Psoas muscle (tissue), 7 donors: ENCODE measurements at regions not wholly inside any gene's neighbourhood (a gene's known extent, or its start where the extent isn't known, plus 50 kb on each side); places are given as distances from the start of the nearest gene placed in this dataset.
"Not testable (repeated sequence)": the region's sequence is repeated elsewhere in the genome, so short reads cannot be mapped to it uniquely, and the experiment has no call there.

Experiments used
- ATAC-seq, 4 donors: fragments of 200-7000 bp; cut with Tn5 transposase; one replicate each; pipeline ENCODE4 v1.9.1; 2020; ENCODE audit warnings: moderate library complexity in 3 of 4, mild to moderate bottlenecking in 2 of 4
- DNase-seq, 2 donors: peaks; one replicate each; pipeline ENCODE4 v3.0.0-alpha.2; 2020
- H3K27ac ChIP-seq: fragments of 200-600 bp; one replicate; pipeline ENCODE4 v1.8.0; 2022
- H3K27me3 ChIP-seq, 3 donors: fragments of 200-600 bp in 1 of 3; one replicate each; pipeline versions ENCODE4 v1.6.1 to v1.8.0; 2013 to 2022; ENCODE audit warnings: low read length in 2 of 3, mild to moderate bottlenecking in 2 of 3, moderate library complexity in 1 of 3; ENCODE audit not compliant: insufficient read depth in 3 of 3
- H3K36me3 ChIP-seq, 2 donors: fragments of 200-600 bp in 1 of 2; one replicate each; pipeline versions ENCODE4 v1.6.1 to v1.8.0; 2013 to 2022; ENCODE audit warnings: low read depth in 1 of 2, mild to moderate bottlenecking in 1 of 2, moderate library complexity in 1 of 2; ENCODE audit not compliant: insufficient read depth in 1 of 2
- H3K4me1 ChIP-seq: fragments of 200-600 bp; one replicate; pipeline ENCODE4 v1.8.0; 2022
- H3K4me3 ChIP-seq: fragments of 200-600 bp; one replicate; pipeline ENCODE4 v1.8.0; 2022; ENCODE audit warnings: mild to moderate bottlenecking
- H3K9me3 ChIP-seq: fragments of 200-600 bp; one replicate; pipeline ENCODE4 v1.8.0; 2022
- WGBS, 3 donors: extraction: QIAGEN DNeasy Blood & Tissue Kit; methylation state at CpG; one replicate each; pipeline versions ENCODE4 v1.1.6 to v1.1.7; 2013; 5-methylcytosine and 5-hydroxymethylcytosine counted together
- intact Hi-C, 2 donors: fragments of 100-400 bp; cut with DNase I; formaldehyde crosslinking; loops; one replicate each; pipeline versions ENCODE4 v1.11.0 to v1.14.2; 2022
- TF ChIP-seq, protein P1 (sequence below): fragments of 200-600 bp; IDR thresholded peaks from one replicate; pipeline ENCODE4 v1.8.0; 2022; ENCODE audit warnings: antibody characterized with exemption
- donor health status: healthy with polysubstance abuse.
- donor health status: DM: no; HTN: no; CAD: no; lungs with moderate emphysema.
- donor health status: Bipolar disorder and iron deficiency.
- donor health status: healthy.
- donor health status: DM: yes; HTN: yes; CAD: no.
- donor health status: DM: no; HTN: no; CAD: no.
- donor health status: DM: yes; HTN: yes; CAD: no.

DNA sequence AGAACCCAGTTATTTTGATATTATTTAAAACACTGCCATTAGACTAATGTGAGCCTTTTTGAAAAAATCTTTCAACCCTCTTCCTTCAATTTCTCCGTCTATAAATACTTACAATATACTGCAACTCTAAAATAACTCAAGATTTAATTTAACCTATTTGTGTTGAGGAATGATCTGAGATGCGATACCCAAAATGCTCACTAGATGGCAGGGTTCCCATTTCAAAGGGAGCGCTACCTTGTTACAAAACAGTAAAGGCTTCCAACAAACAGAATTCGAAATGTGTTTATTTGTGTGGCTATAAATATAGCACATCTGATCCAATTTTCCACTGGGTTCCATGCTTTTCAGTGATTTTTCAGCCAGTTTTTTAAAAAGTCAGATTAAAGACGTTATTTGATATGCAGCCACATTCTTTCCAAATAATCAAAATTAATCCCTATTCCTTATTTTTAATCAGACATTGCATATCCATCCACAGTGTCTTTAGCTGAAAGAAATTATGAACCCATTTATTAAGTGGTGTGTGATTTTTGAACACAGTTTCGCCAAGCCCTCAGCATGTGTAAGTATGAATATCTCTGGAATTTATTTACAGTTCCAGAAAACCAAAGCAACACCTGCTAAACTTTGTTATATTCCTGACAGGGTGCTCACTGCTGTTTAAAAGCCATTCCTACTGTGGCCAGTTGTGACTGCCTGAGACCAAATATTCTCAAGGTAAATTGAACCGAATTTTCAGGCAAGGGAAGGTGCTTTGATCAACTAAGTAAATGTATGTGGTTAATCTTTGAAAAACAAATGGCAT is 668.0 kb upstream of the LCORL start:
- 4 to 7% (median 5%) methylated on average over 7 of the region's 7 CpGs for WGBS, 3 donors
- Histone ChIP-seq H3K9me3 (no peaks in the 10 kb centered on the region), H3K4me3 (no peak overlapping the region), H3K27ac (no peak overlapping the region), H3K27me3 (no peaks in the 10 kb centered on the region), H3K4me1 (peaks cover 10% of the 10 kb centered on the region), H3K36me3 (no peaks in the 10 kb centered on the region)
- TF ChIP-seq, protein P1, sequence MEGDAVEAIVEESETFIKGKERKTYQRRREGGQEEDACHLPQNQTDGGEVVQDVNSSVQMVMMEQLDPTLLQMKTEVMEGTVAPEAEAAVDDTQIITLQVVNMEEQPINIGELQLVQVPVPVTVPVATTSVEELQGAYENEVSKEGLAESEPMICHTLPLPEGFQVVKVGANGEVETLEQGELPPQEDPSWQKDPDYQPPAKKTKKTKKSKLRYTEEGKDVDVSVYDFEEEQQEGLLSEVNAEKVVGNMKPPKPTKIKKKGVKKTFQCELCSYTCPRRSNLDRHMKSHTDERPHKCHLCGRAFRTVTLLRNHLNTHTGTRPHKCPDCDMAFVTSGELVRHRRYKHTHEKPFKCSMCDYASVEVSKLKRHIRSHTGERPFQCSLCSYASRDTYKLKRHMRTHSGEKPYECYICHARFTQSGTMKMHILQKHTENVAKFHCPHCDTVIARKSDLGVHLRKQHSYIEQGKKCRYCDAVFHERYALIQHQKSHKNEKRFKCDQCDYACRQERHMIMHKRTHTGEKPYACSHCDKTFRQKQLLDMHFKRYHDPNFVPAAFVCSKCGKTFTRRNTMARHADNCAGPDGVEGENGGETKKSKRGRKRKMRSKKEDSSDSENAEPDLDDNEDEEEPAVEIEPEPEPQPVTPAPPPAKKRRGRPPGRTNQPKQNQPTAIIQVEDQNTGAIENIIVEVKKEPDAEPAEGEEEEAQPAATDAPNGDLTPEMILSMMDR, result peak; percentile 78
- ATAC-seq, result peak in 1 of 4 donors; percentile 66
- no peak for DNase-seq
- intact Hi-C loops, result loop anchor here (5.0 to 10.0 kb wide), 3 partner anchors 1555 to 1998 kb away; no protein-coding TSS in a partner anchor

DNA sequence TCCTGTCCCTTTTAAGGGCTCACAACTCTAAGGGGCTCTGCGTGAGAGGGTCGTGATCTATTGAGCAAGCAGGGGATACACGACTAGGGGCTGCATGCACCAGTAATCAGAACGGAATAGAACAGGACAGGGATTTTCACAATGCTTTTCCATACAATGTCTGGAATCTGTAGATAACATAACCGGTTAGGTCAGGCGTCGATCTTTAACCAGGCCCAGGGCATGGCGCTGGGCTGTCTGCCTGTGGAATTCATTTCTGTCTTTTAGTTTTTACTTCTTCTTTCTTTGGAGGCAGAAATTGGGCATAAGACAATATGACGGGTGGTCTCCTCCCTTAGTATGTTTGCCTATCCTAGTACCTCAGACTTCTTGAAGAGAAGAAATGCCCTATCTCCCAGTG is 666.8 kb upstream of the LCORL start:
- not testable (repeated sequence) for H3K9me3 ChIP-seq, H3K27me3 ChIP-seq, DNase-seq, ATAC-seq, H3K4me3 ChIP-seq, H3K36me3 ChIP-seq, H3K27ac ChIP-seq
- peaks cover 10% of the 10 kb centered on the region for H3K4me1 ChIP-seq
- WGBS, 3 donors, result 93 to 96% (median 94%) methylated on average over 9 of the region's 9 CpGs
- intact Hi-C loops, result loop anchor here in 1 of 2 donors (5.0 to 10.0 kb wide), 2 partner anchors 1556 to 1999 kb away; no protein-coding TSS in a partner anchor

DNA sequence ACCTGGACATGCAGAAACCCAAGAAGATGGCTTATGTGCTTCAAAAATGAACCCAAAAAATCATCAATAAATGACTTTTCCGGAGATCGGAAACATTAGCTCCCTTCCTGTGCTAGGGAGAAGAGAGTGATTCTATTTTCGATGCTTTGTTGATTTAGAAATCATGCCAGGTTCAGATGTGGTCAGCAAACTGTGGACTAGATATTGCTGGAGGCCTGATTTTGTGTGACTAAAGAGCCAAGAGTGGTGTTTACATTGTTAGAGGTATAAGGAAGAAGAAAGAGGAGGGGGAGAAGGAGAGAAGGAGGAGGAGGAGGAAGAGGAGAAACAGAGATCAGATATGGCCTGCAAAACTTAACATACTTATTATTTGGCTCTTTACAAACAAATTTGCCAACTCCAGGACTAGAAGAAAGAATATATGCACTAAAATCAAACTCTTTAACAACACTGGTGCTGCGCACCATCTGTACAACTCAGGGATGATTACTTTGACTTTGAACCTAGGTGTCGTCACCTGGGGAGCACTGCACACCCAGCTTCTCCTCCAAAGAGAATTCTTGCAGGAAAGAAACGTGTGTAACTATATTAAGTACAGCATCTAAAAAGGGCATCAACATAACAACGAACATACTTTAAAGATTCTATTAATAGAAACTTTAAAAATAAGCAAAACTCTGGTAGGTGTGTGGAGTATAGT is 664.9 kb upstream of the LCORL start:
- intact Hi-C loops, result loop anchor here in 1 of 2 donors (5.0 to 10.0 kb wide), 2 partner anchors 1558 to 2001 kb away; no protein-coding TSS in a partner anchor
- Histone ChIP-seq H3K9me3 (no peaks in the 10 kb centered on the region), H3K4me1 (peaks cover 10% of the 10 kb centered on the region), H3K27ac (no peak overlapping the region), H3K27me3 (no peaks in the 10 kb centered on the region), H3K4me3 (no peak overlapping the region), H3K36me3 (no peaks in the 10 kb centered on the region)
- no peak for ATAC-seq
- 48 to 54% (median 49%) methylated on average over 7 of the region's 7 CpGs for WGBS, 3 donors
- TF ChIP-seq, protein P1, result no peak
- DNase-seq, result no peak

DNA sequence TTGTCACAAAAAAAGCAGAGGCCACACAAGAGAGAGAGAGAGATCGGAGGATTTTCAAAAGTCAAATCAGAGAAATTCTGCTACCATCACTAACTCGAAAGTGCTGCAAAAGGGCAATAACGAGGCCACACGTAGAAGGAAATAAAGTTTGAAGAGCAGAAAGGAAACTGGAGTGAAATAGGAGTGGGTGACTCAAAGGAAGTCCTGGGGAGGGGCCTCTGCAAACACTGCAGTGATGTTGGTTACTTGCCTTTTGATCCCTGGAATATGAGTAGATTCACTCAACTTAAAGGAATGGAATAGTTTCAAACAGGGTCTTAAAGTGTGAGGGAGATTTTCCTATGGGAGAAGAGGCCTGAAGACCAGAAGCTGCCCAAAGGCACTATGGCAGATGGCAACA is 663.4 kb upstream of the LCORL start:
- ATAC-seq (no peak), DNase-seq (no peak)
- no peak overlapping the region for H3K4me3 ChIP-seq
- intact Hi-C loops, result loop anchor here in 1 of 2 donors (5.0 to 10.0 kb wide), 2 partner anchors 1560 to 2002 kb away; no protein-coding TSS in a partner anchor
- no peaks in the 10 kb centered on the region for H3K9me3 ChIP-seq
- H3K36me3 ChIP-seq, result no peaks in the 10 kb centered on the region
- no peak overlapping the region for H3K27ac ChIP-seq
- H3K4me1 ChIP-seq, result peaks cover 8% of the 10 kb centered on the region
- TF ChIP-seq, protein P1, result no peak
- 67 to 79% (median 75%) methylated on average over 4 of the region's 4 CpGs for WGBS, 3 donors
- no peaks in the 10 kb centered on the region for H3K27me3 ChIP-seq

GRCh38 chr4:18676526-18676915 is 655.0 kb upstream of the LCORL start:
- intact Hi-C loops, result no loop called here
- WGBS, 3 donors, result 73 to 77% (median 73%) methylated on average over 4 of the region's 4 CpGs
- H3K36me3 ChIP-seq, result no peaks in the 10 kb centered on the region
- no peak for ATAC-seq
- no peak overlapping the region for H3K4me3 ChIP-seq
- TF ChIP-seq, protein P1, result no peak
- no peak overlapping the region for H3K27ac ChIP-seq
- DNase-seq, result no peak
- H3K9me3 ChIP-seq, result no peaks in the 10 kb centered on the region
- H3K4me1 ChIP-seq, result no peaks in the 10 kb centered on the region
- no peaks in the 10 kb centered on the region for H3K27me3 ChIP-seq
